H1 (cell line): ENCODE measurements at regions not wholly inside any gene's neighbourhood (a gene's known extent, or its start where the extent isn't known, plus 50 kb on each side); places are given as distances from the start of the nearest gene placed in this dataset.

ENCODE experiments used
- CTCF ChIA-PET: fragments of 300-600 bp; sonication (Branson Sonifier 250); formaldehyde crosslinking; loops from one replicate; lab custom pipeline; 2021; ENCODE audit not compliant: partially characterized antibody; lab: Charles Lee
- POLR2A ChIA-PET: fragments of 300-600 bp; sonication (Branson Sonifier 250); formaldehyde crosslinking; loops from one replicate; lab custom pipeline; 2021; ENCODE audit warnings: inconsistent platforms; ENCODE audit not compliant: partially characterized antibody; lab: Charles Lee
- DNase-seq, 2 experiments: peaks; one replicate each; pipeline versions ENCODE4 v3.0.0 to v3.0.0-alpha.2; 2010 to 2022; ENCODE audit warnings: low spot score in 2 of 2, low read depth in 1 of 2, mixed read lengths in 1 of 2
- FAIRE-seq: peaks from 2 replicates; lab custom pipeline; 2011; peaks lifted over from hg19 to GRCh38; lab: Jason Lieb, UNC
- H2AFZ ChIP-seq: 2 replicates; pipeline ENCODE4 v1.8.1; 2012; ENCODE audit warnings: low read length, inconsistent platforms
- H2AK5ac ChIP-seq: 2 replicates; pipeline ENCODE4 v1.6.1; 2013; ENCODE audit warnings: low read depth, low read length
- H2BK120ac ChIP-seq: replicated peaks from 2 replicates; pipeline ENCODE3; 2013; ENCODE audit warnings: low read depth, low read length, inconsistent platforms
- H2BK12ac ChIP-seq: 2 replicates; pipeline ENCODE4 v1.6.1; 2013; ENCODE audit warnings: low read depth, low read length
- H2BK15ac ChIP-seq: 2 replicates; pipeline ENCODE4 v1.6.1; 2013; ENCODE audit warnings: low read length
- H2BK20ac ChIP-seq: 2 replicates; pipeline ENCODE4 v1.6.1; 2013; ENCODE audit warnings: low read length
- H2BK5ac ChIP-seq: 2 replicates; pipeline ENCODE4 v1.6.1; 2013; ENCODE audit warnings: low read depth, low read length
- H3K14ac ChIP-seq: 2 replicates; pipeline ENCODE4 v1.6.1; 2013; ENCODE audit warnings: inconsistent platforms; ENCODE audit not compliant: insufficient read length
- H3K18ac ChIP-seq: 2 replicates; pipeline ENCODE4 v1.6.1; 2013; ENCODE audit warnings: low read length; ENCODE audit errors: extremely low read depth
- H3K23ac ChIP-seq: 2 replicates; pipeline ENCODE4 v1.6.1; 2013; ENCODE audit warnings: inconsistent platforms; ENCODE audit not compliant: insufficient read length
- H3K23me2 ChIP-seq: 2 replicates; pipeline ENCODE4 v1.6.1; 2013; ENCODE audit warnings: low read depth, low read length
- H3K27ac ChIP-seq: 2 replicates; pipeline ENCODE4 v1.6.1; 2011; ENCODE audit warnings: low read depth, low read length, inconsistent platforms
- H3K27me3 ChIP-seq, 4 experiments: replicated peaks in 1 of 4; 1 replicate in 1 of 4; 2 replicates in 3 of 4; pipeline versions ENCODE4 v1.6.1 to v1.8.1; 2011 to 2013; ENCODE audit warnings: low read length in 3 of 4, mild to moderate bottlenecking in 3 of 4, inconsistent platforms in 2 of 4, mixed read lengths in 2 of 4, moderate library complexity in 1 of 4; ENCODE audit not compliant: control insufficient read depth in 3 of 4, insufficient read depth in 3 of 4; ENCODE audit errors: extremely low read depth in 1 of 4
- H3K36me3 ChIP-seq, 4 experiments: 2 replicates each; pipeline versions ENCODE4 v1.6.1 to v1.8.1; 2011 to 2013; ENCODE audit warnings: mild to moderate bottlenecking in 4 of 4, low read length in 3 of 4, moderate library complexity in 2 of 4, control low read depth in 1 of 4, inconsistent platforms in 1 of 4; ENCODE audit not compliant: insufficient read depth in 4 of 4, control insufficient read depth in 2 of 4
- H3K4ac ChIP-seq: replicated peaks from 2 replicates; pipeline ENCODE3; 2013; ENCODE audit warnings: low read length, low read depth, mixed read lengths, inconsistent platforms; ENCODE audit not compliant: insufficient read length
- H3K4me1 ChIP-seq, 4 experiments: replicated peaks in 1 of 4; 1 replicate in 1 of 4; 2 replicates in 3 of 4; pipeline versions ENCODE4 v1.6.1 to v1.8.1; 2011 to 2013; ENCODE audit warnings: low read length in 3 of 4, inconsistent platforms in 2 of 4, mixed read lengths in 1 of 4; ENCODE audit not compliant: insufficient read depth in 4 of 4, control insufficient read depth in 3 of 4
- H3K4me2 ChIP-seq, 2 experiments: 2 replicates each; pipeline versions ENCODE4 v1.6.1 to v1.8.1; 2011 to 2013; ENCODE audit warnings: low read depth in 2 of 2, low read length in 2 of 2, control low read depth in 1 of 2, inconsistent platforms in 1 of 2, mild to moderate bottlenecking in 1 of 2; ENCODE audit not compliant: insufficient read depth in 1 of 2
- H3K4me3 ChIP-seq, 4 experiments: fragments of 200-600, 300-600 bp in 1 of 4; sonication (generic), shearing (Covaris generic), sonication (Bioruptor Twin) in 1 of 4; 2 replicates each; pipeline versions ENCODE4 v1.5.1 to v1.8.1; 2011 to 2016; ENCODE audit warnings: low read length in 4 of 4, low read depth in 3 of 4, control low read depth in 2 of 4, inconsistent platforms in 2 of 4, mild to moderate bottlenecking in 2 of 4, mixed read lengths in 1 of 4, moderate library complexity in 1 of 4; ENCODE audit not compliant: insufficient read depth in 2 of 4; ENCODE audit errors: extremely low read depth in 1 of 4
- H3K56ac ChIP-seq: replicated peaks from 2 replicates; pipeline ENCODE3; 2013; ENCODE audit warnings: low read depth, mild to moderate bottlenecking, mixed read lengths, low read length, inconsistent platforms; ENCODE audit not compliant: insufficient read length
- H3K79me1 ChIP-seq: 2 replicates; pipeline ENCODE4 v1.6.1; 2013; ENCODE audit warnings: low read depth, low read length, control low read depth
- H3K79me2 ChIP-seq, 2 experiments: 2 replicates each; pipeline versions ENCODE4 v1.6.1 to v1.8.1; 2012 to 2013; ENCODE audit warnings: low read length in 2 of 2, mild to moderate bottlenecking in 2 of 2, inconsistent platforms in 1 of 2; ENCODE audit not compliant: insufficient read depth in 2 of 2, control insufficient read depth in 1 of 2
- H3K9ac ChIP-seq, 4 experiments: replicated peaks in 1 of 4; 1 replicate in 1 of 4; 2 replicates in 3 of 4; pipeline versions ENCODE4 v1.6.1 to v1.8.1; 2011 to 2013; ENCODE audit warnings: low read depth in 3 of 4, low read length in 3 of 4, control low read depth in 2 of 4, mild to moderate bottlenecking in 2 of 4, moderate library complexity in 2 of 4, inconsistent platforms in 1 of 4; ENCODE audit errors: extremely low read depth in 1 of 4
- H3K9me3 ChIP-seq, 2 experiments: 2 replicates each; pipeline versions ENCODE4 v1.6.1 to v1.8.1; 2012 to 2013; ENCODE audit warnings: mild to moderate bottlenecking in 2 of 2, moderate library complexity in 2 of 2, control low read depth in 1 of 2, inconsistent platforms in 1 of 2, low read depth in 1 of 2, low read length in 1 of 2, mixed read lengths in 1 of 2; ENCODE audit not compliant: insufficient read depth in 2 of 2
- H4K20me1 ChIP-seq, 2 experiments: replicated peaks in 1 of 2; 2 replicates each; pipeline versions ENCODE3 to v1.8.1; 2011 to 2013; ENCODE audit warnings: inconsistent platforms in 2 of 2, low read length in 2 of 2, mild to moderate bottlenecking in 1 of 2; ENCODE audit not compliant: insufficient read depth in 2 of 2, control insufficient read depth in 1 of 2
- H4K5ac ChIP-seq: 2 replicates; pipeline ENCODE4 v1.6.1; 2013; ENCODE audit warnings: low read length, low read depth, mixed read lengths, inconsistent platforms; ENCODE audit not compliant: insufficient read length
- H4K8ac ChIP-seq: 2 replicates; pipeline ENCODE4 v1.8.0; 2013; ENCODE audit warnings: mild to moderate bottlenecking, moderate library complexity, low read length, inconsistent platforms; ENCODE audit not compliant: insufficient read depth; ENCODE audit errors: extremely low read depth
- H4K91ac ChIP-seq: replicated peaks from 2 replicates; pipeline ENCODE3; 2013; ENCODE audit warnings: low read length, mixed read lengths, inconsistent platforms; ENCODE audit not compliant: insufficient read length
- CBX5 ChIP-seq: fragments of 300-800, 300-1000 bp; sonication (generic); IDR thresholded peaks from 2 replicates; pipeline ENCODE4 v1.7.1; 2016; ENCODE audit warnings: antibody characterized with exemption, low read length, low read depth
- CHD1 ChIP-seq: IDR thresholded peaks from 2 replicates; pipeline ENCODE4 v1.6.1; 2012; ENCODE audit warnings: low read depth, low read length, improper control_type of control experiment
- CHD2 ChIP-seq: IDR thresholded peaks from 2 replicates; pipeline ENCODE4 v1.6.1; 2012; ENCODE audit warnings: low read length, improper control_type of control experiment
- E2F6 ChIP-seq: IDR thresholded peaks from 2 replicates; pipeline ENCODE4 v1.6.1; 2012; ENCODE audit warnings: inconsistent platforms
- FOSL1 ChIP-seq: IDR thresholded peaks from 2 replicates; pipeline ENCODE4 v1.6.1; 2011; ENCODE audit warnings: mild to moderate bottlenecking, low read depth, low read length, moderate library complexity; ENCODE audit not compliant: insufficient read depth
- POLR2A ChIP-seq, 2 experiments: IDR thresholded peaks; 1 replicate in 1 of 2; 2 replicates in 1 of 2; pipeline ENCODE4 v1.6.1; 2011; ENCODE audit warnings: low read depth in 2 of 2, low read length in 2 of 2, mild to moderate bottlenecking in 2 of 2; ENCODE audit errors: control extremely low read depth in 1 of 2
- WGBS, 2 experiments: shearing (Covaris generic) in 1 of 2; methylation state at CpG; one replicate each; pipeline versions ENCODE4 v1.1.6 to v1.1.7; 2013 to 2015; ENCODE audit warnings: low lambda C conversion rate in 2 of 2, mixed read lengths in 2 of 2, inconsistent platforms in 1 of 2, low coverage in 1 of 2, missing lambda C conversion rate in 1 of 2; ENCODE audit not compliant: insufficient replicate concordance in 2 of 2, insufficient coverage in 1 of 2, insufficient read length in 1 of 2; ENCODE audit errors: extremely low coverage in 1 of 2, missing lambda C conversion rate in 1 of 2; 5-methylcytosine and 5-hydroxymethylcytosine counted together

GRCh38 chr3:78130741-78131290, 1090.9 kb downstream of the ROBO2 start:
- 84% methylated on average over 4 of the region's 4 CpGs; no CpG with 5 or more reads in 1 of the 2 experiments for WGBS, 2 experiments
- no peaks in the 10 kb centered on the region for H3K79me1 ChIP-seq
- no peak overlapping the region for H2BK15ac ChIP-seq
- H2AK5ac ChIP-seq = no peak overlapping the region
- H2BK120ac ChIP-seq = no peak overlapping the region
- no peak overlapping the region for H3K9ac ChIP-seq
- H3K27ac ChIP-seq = no peak overlapping the region
- no peak overlapping the region for H3K4me3 ChIP-seq
- H4K8ac ChIP-seq = no peak overlapping the region
- TF ChIP-seq CHD2 (no peak), CBX5 (no peak), CHD1 (no peak), FOSL1 (no peak), E2F6 (no peak), POLR2A (IDR thresholded peaks at IDR 0.05; ENCODE audit: control extremely low read depth in 1 of 2, low read depth in 2 of 2, low read length in 2 of 2) (no peak)
- no peaks in the 10 kb centered on the region for H3K36me3 ChIP-seq
- H3K23ac ChIP-seq = no peak overlapping the region
- no peak overlapping the region for H2AFZ ChIP-seq
- POLR2A ChIA-PET = no interaction called here
- H2BK12ac ChIP-seq = no peak overlapping the region
- CTCF ChIA-PET = interaction anchor here (1.0 kb wide), 1 partner anchor 13 kb away, joined by 3 read pairs; no protein-coding TSS in a partner anchor
- H3K27me3 ChIP-seq = no peaks in the 10 kb centered on the region
- H3K9me3 ChIP-seq = no peaks in the 10 kb centered on the region
- H3K14ac ChIP-seq = no peak overlapping the region
- FAIRE-seq (no peak), DNase-seq (no peak)
- no peak overlapping the region for H4K5ac ChIP-seq
- no peak overlapping the region for H3K18ac ChIP-seq
- no peaks in the 10 kb centered on the region for H3K79me2 ChIP-seq
- peaks cover 0 to 2% (median 0%) of the 10 kb centered on the region in 4 experiments; a peak in 1 of 7 replicates for H3K4me1 ChIP-seq
- H2BK20ac ChIP-seq = no peak overlapping the region
- no peak overlapping the region for H3K56ac ChIP-seq
- H3K4ac ChIP-seq = no peak overlapping the region
- no peak overlapping the region for H3K4me2 ChIP-seq
- H4K91ac ChIP-seq = no peak overlapping the region
- no peaks in the 10 kb centered on the region for H3K23me2 ChIP-seq
- no peaks in the 10 kb centered on the region for H4K20me1 ChIP-seq
- no peak overlapping the region for H2BK5ac ChIP-seq
